Limb (tissue), 2 donors: ENCODE measurements at regions not wholly inside any gene's neighbourhood (a gene's known extent, or its start where the extent isn't known, plus 50 kb on each side); places are given as distances from the start of the nearest gene placed in this dataset.
"Not testable (repeated sequence)": the region's sequence is repeated elsewhere in the genome, so short reads cannot be mapped to it uniquely, and the experiment has no call there.

ENCODE experiments used
- DNase-seq, 2 donors: peaks; one replicate each; pipeline ENCODE4 v3.0.0-alpha.2; 2016; ENCODE audit errors: extremely low spot score in 2 of 2

DNA sequence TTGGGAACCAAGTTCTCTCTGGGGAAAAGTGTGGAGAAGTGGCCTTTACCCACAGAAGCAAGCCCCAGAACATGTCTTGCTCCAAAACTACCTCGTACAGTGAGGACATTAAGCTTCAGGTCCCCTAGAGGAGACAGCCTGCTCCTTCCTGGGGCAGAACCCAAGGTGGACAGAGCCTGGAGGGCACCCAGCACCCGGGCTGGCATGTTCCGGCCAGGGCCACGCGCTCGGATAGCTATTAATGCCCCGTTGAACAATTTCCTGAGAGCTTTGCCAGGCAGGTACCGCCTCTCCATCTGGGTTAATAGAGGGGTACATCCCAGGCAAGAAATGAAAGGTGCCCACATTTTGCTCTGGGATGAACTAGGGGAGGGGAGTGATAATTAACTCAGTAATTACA lies 169.0 kb upstream of the GRK3 start:
- DNase-seq = no peak

DNA sequence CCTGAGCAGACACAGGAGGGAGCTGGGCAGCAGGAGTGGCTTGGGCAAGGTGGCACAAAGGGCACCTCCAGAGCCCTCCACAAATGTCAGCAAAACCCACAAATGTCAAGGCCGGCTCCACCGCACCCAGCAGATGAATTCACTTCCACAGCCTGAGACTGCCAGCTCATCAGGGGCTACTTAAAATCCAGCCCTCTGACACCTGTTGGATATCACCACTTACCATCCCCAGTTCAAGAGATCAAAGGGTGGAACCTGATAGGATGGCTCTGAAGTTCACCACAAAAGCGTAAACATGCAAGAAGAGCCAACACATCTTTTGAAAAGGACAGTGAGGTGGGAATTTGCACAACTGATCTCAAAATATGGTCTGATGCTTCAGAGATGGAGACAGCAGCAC lies 168.6 kb upstream of the GRK3 start:
- no peak for DNase-seq

- DNase-seq = no peak
Measured at GRCh38 chr22:25396615-25397200, 167.8 kb upstream of the GRK3 start.

GRCh38 chr22:25397616-25398015 lies 166.9 kb upstream of the GRK3 start:
- no peak for DNase-seq

DNA sequence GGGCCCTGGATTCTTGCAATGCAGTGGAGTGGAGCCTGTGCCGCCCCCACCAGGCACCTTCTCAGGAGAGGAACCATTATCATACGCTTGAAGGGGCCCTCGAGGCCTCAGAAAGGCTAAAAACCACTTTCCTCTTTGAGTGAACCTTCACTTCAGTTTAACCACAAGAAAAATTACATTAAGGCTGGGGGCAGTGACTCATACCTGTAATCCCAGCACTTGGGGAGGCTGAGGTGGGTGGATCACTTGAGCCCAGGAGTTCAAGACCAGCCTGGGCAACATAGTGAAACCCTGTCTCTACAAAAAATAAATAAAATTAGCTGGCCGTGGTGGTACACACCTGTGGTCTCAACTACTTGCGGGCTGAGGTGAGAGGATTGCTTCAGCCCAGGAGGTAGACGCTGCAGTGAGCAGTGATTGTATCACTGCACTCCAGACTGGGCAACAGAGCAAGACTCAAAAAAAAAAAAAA lies 165.8 kb upstream of the GRK3 start:
- DNase-seq = not testable (repeated sequence)

- DNase-seq = no peak
Measured at GRCh38 chr22:25399649-25400151, 164.8 kb upstream of the GRK3 start.

DNA sequence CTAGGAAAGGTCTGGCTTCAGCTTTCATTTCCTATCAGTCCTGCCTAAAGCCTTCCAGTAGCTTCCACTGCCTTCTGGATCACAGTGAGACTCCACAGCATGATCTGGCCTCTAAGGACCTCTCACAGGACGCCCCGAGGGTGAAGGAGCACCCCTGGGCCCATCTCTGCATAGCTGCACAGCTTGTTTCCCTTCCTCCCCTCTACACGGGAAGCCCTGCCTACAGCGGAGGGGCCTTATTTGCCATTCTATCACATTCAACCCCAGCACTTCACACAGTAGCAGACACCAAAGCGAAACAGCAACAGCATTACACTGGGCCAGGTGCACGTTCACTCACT lies 162.3 kb upstream of the GRK3 start:
- no peak for DNase-seq

DNA sequence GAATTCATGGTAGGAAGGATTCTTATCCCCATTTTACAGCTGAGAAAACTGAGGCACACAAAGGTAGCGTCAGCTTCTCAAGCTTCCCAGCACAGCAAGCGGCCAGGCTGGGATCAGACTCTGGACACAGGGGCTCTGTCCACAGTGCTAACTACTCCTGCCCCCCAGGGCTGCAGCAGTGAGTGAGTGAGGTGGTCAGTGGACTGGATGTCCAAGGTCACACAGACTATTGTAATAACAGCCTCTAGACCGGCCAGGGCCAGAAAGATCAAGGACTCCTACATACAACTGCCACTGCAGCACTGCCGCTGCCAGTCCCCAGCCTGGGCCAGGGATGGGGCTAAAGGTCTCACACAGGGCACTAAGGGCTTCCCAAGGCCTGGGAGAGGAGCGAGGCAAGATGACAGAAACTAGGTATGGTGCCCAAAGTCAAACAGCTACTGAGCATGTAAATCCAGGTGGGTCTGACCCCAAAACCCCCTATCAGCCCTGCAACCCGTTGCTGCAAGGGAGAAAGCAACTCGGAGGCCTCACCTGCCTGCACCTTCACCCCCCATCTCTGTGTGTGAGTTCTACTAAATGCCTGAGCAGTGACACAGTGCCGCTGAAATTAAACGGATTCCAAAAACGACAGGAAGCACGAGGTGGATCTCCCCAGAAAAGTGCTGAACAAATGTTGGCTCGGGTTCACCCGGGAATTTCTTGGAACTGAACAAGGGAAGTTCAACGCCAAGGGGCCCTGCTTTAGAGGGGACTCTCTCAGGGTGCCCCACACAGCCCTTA lies 161.8 kb upstream of the GRK3 start:
- DNase-seq = peak in 1 of 2 donors; percentile 65

GRCh38 chr22:25403284-25403810 lies 161.1 kb upstream of the GRK3 start:
- no peak for DNase-seq

GRCh38 chr22:25403811-25404471 lies 160.5 kb upstream of the GRK3 start:
- peak in 1 of 2 donors; percentile 55 for DNase-seq

DNA sequence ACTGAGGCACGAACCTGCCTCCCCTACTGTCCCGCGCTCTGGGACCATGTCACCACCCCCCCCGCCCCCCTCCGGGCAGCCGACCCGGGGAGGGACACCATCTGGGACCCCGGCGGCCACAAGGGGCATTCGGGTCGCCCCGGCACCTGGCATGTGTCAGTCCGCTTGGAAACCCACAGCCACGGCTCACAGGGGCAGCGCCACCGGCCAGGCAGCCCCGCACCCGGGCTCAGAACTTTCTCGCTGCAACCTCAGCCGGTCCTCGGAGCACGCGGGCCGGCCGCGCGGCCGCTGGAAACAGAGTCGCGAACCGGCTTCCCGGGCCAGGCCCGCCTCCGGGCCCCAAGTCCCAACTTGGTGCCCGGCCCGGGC lies 159.9 kb upstream of the GRK3 start:
- peak in 1 of 2 donors; percentile 55 for DNase-seq

- DNase-seq = peak in 1 of 2 donors; percentile 82
Measured at GRCh38 chr22:25404928-25405816, 159.3 kb upstream of the GRK3 start.

GRCh38 chr22:25405841-25406509 lies 158.5 kb upstream of the GRK3 start:
- no peak for DNase-seq

- no peak for DNase-seq
Measured at GRCh38 chr22:25406510-25407210, 157.8 kb upstream of the GRK3 start.

GRCh38 chr22:25407226-25407858 lies 157.1 kb upstream of the GRK3 start:
- DNase-seq = no peak

DNA sequence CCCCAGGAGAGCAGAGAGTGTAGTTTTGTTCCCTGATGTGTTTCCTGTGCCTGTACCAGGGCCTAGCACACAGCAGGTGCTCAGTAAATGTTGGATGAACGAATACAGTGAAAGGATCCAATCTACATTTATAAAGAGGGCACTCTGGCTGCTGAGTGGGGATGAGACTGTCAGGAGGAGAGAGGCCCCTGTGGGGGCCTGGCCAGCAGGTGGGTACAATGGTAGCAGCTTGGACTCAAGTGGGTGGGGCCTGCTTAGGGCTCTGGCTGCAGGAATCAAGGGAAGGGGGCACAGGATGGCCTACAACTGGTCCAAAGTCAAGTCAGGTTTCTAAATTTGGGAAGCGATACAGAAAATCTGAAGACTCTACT lies 156.6 kb upstream of the GRK3 start:
- DNase-seq = no peak

GRCh38 chr22:25409240-25409639 lies 155.2 kb upstream of the GRK3 start:
- no peak for DNase-seq

GRCh38 chr22:25410849-25411248 lies 153.6 kb upstream of the GRK3 start:
- DNase-seq = no peak

DNA sequence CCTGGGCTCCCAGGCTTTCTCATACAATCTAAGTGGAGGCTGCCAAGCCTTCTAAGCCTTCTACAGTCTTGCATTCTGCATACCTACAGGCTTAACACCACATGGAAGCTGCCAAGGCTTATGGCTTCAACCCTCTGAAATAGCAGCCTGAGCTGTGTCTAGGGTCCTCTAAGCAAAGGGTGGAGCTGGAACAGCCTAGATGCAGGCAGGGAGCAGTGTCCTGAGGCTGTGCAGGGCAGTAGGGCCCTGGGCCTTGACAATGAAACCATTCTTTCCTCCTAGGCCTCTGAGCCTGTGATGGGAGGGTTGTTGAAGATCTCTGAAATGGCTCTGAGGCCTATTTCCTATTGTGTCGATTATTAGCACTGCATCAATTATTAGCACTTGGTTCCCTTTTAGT lies 150.9 kb upstream of the GRK3 start:
- DNase-seq = no peak

- DNase-seq = not testable (repeated sequence)
Measured at GRCh38 chr22:25415731-25416130, 148.7 kb upstream of the GRK3 start.
